Naive thymus-derived CD8-positive, alpha-beta T cell (primary cell): ENCODE measurements at regions not wholly inside any gene's neighbourhood (a gene's known extent, or its start where the extent isn't known, plus 50 kb on each side); places are given as distances from the start of the nearest gene placed in this dataset.
"Not testable (repeated sequence)": the region's sequence is repeated elsewhere in the genome, so short reads cannot be mapped to it uniquely, and the experiment has no call there.

Experiments
- ATAC-seq, 2 donors: fragments of 150-1000 bp; cut with Tn5 transposase in 1 of 2; sonication (Bioruptor Pico), chemical (Tn5 transposase) in 1 of 2; 1 replicate in 1 of 2; 2 replicates in 1 of 2; pipeline ENCODE4 v1.10.0; 2021; ENCODE audit warnings: mild to moderate bottlenecking in 2 of 2, moderate library complexity in 2 of 2
- POLR2A ChIA-PET: fragments of 350-600 bp; sonication (Branson Sonifier 250); formaldehyde crosslinking; loops from one replicate; lab custom pipeline; 2021; ENCODE audit warnings: antibody characterized with exemption; lab: Charles Lee
- DNase-seq, 10 donors: peaks; one replicate each; pipeline versions ENCODE4 v3.0.0 to v3.0.0-alpha.2; 2020 to 2022
- H3K27ac Mint-ChIP-seq, 10 donors: one replicate each; pipeline ENCODE4 v1.8.0; 2020 to 2022; ENCODE audit warnings: mild to moderate bottlenecking in 10 of 10, mixed read lengths in 10 of 10, moderate library complexity in 4 of 10, inconsistent platforms in 1 of 10
- H3K27me3 Mint-ChIP-seq, 5 donors: one replicate each; pipeline ENCODE4 v1.8.0; 2021 to 2022; ENCODE audit warnings: mixed read lengths in 5 of 5
- H3K36me3 Mint-ChIP-seq, 3 donors: one replicate each; pipeline ENCODE4 v1.8.0; 2020 to 2022; ENCODE audit warnings: mixed read lengths in 3 of 3, mild to moderate bottlenecking in 2 of 3, inconsistent platforms in 1 of 3
- H3K4me1 Mint-ChIP-seq, 4 donors: one replicate each; pipeline ENCODE4 v1.8.0; 2021 to 2022; ENCODE audit warnings: mixed read lengths in 4 of 4
- H3K4me3 Mint-ChIP-seq, 10 donors: one replicate each; pipeline ENCODE4 v1.8.0; 2020 to 2022; ENCODE audit warnings: mild to moderate bottlenecking in 10 of 10, mixed read lengths in 10 of 10, moderate library complexity in 6 of 10, inconsistent platforms in 1 of 10
- H3K9me3 Mint-ChIP-seq, 9 donors: one replicate each; pipeline ENCODE4 v1.8.0; 2020 to 2022; ENCODE audit warnings: mixed read lengths in 9 of 9, mild to moderate bottlenecking in 3 of 9, inconsistent platforms in 1 of 9, moderate library complexity in 1 of 9

DNA sequence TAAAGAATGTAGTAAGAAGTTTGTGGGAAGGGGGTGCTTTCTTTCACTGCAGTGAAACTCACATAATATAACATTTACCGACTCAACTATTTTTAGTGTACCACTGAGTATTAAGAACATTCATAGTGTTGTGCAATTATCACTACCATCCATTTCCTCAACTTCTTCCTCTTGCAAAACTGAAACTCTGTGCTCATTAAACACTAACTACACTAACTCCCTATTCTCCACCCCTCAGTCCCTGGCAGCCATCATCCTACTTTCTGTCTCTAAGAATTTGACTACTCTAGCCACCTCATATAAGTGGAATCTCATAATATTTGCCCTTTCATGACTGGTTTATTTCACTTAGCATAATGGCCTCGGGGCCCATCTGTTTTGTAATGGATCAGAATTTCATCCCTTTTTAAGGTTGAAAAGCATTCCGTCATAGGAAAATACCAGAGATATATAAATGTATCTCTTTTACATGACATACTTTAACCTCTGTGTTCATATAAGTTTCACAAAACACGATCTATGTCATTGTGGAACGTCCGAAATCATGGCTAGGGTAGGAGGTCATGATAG is 56.3 kb upstream of the DIRAS2 start:
- H3K27me3 Mint-ChIP-seq = peaks cover 11 to 26% (median 18%) of the 10 kb centered on the region in 5 donors
- DNase-seq = no peak
- H3K9me3 Mint-ChIP-seq = no peaks in the 10 kb centered on the region
- no peak for ATAC-seq
- peaks cover 0 to 1% (median 0%) of the 10 kb centered on the region in 4 donors for H3K4me1 Mint-ChIP-seq
- no peaks in the 10 kb centered on the region for H3K36me3 Mint-ChIP-seq
- no peak overlapping the region for H3K4me3 Mint-ChIP-seq
- no peak overlapping the region for H3K27ac Mint-ChIP-seq
- POLR2A ChIA-PET = no interaction called here

DNA sequence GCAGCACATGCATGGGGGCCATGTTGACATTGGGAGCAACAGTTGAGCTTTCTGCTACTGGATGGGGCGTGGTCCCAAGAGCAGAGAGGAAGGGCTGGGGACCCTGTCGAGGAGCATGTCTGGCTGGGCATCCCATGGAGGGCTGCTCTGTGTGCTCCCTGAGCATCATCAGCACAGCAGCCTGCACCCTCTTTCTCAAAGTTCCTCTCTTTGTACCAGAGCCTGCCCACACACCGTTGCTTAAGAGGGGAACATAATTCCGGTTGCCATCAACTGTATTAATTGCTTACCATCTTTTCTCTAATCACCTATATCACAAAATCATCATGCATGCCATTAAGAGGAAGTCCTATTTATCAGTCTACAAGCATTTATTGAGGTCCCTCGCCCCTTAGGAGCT is 55.2 kb upstream of the DIRAS2 start:
- DNase-seq (no peak), ATAC-seq (no peak)
- H3K27me3 Mint-ChIP-seq = peaks cover 11 to 26% (median 17%) of the 10 kb centered on the region in 5 donors
- peaks cover 0 to 1% (median 0%) of the 10 kb centered on the region in 4 donors for H3K4me1 Mint-ChIP-seq
- peak overlapping the region in 1 of 10 donors; percentile 18 for H3K27ac Mint-ChIP-seq
- POLR2A ChIA-PET = no interaction called here
- no peaks in the 10 kb centered on the region for H3K36me3 Mint-ChIP-seq
- H3K4me3 Mint-ChIP-seq = no peak overlapping the region
- no peaks in the 10 kb centered on the region for H3K9me3 Mint-ChIP-seq

DNA sequence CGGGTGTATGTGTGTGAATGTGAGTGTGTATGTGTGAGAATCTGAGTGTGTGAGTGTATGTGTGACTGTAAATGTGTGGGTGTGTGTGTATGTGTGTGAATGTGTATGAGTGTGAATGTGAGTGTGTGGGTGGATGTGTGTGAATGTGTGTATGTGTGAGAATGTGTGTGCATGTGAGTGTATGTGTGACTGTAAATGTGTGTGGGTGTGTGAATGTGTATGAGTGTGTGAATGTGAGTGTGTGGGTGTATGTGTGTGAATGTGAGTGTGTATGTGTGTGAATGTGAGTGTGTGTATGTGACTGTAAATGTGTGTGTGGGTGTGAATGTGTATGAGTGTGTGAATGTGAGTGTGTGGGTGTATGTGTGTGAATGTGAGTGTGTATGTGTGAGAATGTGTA is 51.6 kb upstream of the DIRAS2 start:
- H3K4me1 Mint-ChIP-seq, H3K9me3 Mint-ChIP-seq, H3K36me3 Mint-ChIP-seq, H3K4me3 Mint-ChIP-seq, POLR2A ChIA-PET, ATAC-seq, H3K27ac Mint-ChIP-seq, DNase-seq: not testable (repeated sequence)
- H3K27me3 Mint-ChIP-seq = peaks cover 0 to 11% (median 2%) of the 10 kb centered on the region in 5 donors
